ENCODE measurements at regions not wholly inside any gene's neighbourhood (a gene's known extent, or its start where the extent isn't known, plus 50 kb on each side); places are given as distances from the start of the nearest gene placed in this dataset.
"Not testable (repeated sequence)": the region's sequence is repeated elsewhere in the genome, so short reads cannot be mapped to it uniquely, and the experiment has no call there.

DNA sequence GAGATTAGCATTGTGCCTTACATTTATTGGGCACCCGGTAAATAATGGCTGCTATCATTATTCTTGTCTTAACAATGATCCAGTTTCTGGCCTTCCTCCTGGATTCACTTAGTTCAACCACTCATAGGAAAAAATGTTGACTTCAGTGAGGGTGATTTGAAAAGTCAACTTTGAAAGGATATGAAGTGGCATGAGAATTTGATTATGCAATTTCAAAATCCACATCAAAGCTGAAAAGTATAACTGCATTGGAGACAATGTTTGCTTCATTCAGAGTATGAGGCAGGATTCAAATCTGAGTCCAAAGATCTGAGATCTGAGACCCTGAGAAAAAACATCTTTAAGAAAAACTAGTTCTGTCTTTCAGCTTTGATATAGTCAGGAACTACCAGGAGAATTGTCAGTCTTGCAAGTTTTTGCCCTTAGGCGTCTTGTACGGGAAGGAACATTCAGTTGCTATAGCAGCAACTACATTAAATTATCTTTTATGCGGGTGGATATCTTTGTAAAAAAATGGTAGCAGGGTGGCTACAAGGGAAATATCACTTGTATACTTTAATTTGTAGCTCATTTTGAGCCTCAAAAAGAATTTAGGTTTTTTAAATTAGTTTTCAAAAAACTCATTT is 587.5 kb upstream of the LCORL start:
- DNase-seq (ENCODE audit: low read depth, low spot score) = no peak

DNA sequence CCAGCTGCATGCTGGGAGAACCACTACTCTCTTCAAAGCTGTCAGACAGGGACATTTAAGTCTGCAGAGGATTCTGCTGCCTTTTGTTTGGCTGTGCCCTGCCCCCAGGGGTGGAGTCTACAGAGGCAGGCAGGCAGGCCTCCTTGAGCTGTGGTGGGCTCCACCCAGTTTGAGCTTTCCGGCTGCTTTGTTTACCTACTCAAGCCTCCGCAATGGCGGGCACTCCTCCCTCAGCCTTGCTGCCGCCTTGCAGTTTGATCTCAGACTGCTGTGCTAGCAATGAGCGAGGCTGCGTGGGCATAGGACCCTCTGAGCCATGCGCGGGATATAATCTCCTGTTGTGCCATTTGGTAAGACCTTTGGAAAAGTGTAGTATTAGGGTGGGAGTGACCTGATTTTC is 581.1 kb upstream of the LCORL start:
- not testable (repeated sequence) for DNase-seq (ENCODE audit: low read depth, low spot score)

DNA sequence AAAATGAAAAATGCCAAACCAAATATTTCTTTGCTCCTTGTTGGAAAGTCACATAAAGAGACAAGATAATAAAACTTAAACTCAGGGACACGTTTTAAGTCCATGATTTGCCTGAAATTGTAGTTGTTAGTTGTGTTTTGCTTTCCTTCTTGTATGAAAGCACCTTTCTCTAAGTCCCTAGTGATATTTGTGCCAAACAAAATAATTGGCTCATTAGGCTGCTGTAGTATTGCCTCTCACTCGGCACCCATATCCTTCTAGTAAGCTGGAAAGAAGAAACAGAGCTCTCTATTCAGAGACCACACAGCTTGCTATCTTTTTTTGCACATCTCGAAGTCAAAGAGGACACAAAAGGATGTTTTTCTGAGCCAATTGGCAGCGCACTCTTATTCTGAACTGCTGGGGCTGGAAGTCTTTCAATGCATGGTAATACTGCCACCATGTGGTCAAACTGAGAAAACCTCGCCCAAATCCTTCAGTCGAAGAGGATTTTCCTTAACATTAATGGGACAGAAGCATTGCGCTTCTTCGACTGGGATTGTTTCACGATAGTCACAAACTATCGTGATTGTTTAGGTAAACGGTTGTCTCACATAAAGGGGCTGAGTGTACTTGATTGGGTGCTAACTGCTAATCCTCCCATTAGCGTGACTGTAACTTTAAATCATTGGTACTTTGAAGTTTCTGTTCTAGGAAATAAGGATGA is 571.9 kb upstream of the LCORL start:
- DNase-seq (ENCODE audit: low read depth, low spot score) = peak; percentile 83

DNA sequence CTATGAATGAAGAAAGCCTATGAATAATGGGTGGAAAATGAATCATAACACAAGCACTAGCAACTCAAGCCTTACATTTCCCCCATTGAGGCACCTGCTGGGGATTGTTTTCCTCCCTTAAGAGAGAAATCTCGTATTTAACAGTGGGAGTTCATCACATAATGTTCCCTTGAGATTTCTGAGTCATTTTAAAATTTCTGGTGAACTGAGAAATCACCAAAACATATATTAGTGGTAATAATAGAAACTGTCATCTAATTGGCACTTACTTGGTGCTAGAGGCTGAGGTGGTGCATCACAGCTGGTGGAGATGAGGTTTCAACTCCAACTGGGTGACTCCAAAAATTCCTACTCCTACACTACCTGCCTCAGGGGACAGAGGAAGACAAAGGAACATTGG is 561.3 kb upstream of the LCORL start:
- DNase-seq (ENCODE audit: low read depth, low spot score) = no peak

DNA sequence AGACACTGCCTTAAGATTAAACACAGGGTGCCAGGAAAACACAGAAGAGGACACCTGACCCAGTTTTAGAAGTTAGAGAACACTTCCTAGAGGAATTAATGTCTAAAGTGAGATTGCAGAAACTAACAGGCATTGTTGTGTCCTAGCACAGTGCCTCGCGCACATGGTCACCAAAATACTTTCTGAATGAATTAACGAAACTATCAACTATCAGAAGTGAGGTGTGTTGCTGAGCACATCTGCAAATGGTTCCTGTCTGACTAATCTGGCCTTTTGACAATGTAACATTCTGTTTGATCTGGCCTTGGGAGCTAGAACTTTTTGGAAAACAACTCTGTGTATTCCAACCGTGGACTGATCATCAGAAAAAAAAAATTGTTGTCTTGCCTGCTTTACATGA is 556.8 kb upstream of the LCORL start:
- DNase-seq (ENCODE audit: low read depth, low spot score) = no peak

DNA sequence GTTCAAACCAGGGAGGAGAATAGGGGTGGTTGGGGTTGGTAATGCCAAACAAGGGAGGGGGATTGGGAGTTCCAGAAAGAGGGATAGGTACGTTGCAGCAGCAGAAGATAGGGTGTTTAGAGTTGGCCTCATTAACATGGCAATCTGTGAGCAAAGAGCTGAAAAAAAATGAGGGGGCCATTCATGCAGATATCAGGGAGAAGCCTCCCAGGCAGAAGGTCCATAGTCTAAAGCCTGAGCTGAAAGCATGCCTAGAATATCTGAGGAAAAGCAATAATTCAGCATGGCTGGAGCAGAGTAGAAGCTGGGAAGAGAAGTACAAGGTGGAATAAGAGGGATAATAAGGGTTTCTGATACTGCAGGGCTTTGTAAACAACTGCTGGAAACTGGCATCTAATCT is 550.9 kb upstream of the LCORL start:
- no peak for DNase-seq (ENCODE audit: low read depth, low spot score)

DNA sequence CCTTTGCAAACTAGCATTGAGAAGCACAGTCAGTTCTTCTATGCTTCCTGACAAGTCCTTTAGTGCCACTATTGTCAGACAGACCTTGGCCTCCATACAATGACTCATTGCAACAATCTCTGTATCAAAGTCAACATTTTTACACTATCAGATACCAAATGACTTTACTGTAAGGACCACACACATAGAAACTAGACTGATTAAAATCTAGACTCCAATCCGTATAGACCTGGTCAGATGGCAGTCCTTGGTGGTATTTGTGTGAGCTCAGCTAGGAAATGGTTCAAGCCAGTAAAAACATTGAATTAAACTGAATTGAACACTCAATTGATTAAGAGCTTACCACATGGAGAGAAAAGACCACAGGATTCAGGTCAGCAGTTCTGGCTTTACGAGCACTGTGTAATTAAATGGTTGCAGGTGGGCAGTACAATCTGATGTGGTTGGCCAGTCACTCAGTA is 549.8 kb upstream of the LCORL start:
- peak; percentile 7 for DNase-seq (ENCODE audit: low read depth, low spot score)

DNA sequence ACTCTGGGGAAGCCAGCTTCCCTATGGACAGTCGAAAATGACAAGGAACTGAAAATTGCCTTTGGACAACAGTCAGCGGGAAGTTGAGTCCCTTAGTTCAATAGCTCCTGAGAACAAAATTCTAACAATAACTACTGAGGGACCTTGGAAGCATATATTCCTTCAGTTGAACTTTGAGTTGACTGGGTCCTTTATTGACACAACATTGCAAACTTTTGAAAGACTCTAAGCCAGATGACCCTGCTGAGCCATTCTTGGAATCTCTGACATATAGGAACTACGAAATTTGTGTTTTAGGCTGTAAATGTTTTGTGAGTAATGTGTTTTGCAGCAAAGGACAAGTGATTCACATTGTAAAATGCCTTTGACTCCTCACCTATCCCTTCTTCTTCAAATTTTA is 548.8 kb upstream of the LCORL start:
- no peak for DNase-seq (ENCODE audit: low read depth, low spot score)

DNA sequence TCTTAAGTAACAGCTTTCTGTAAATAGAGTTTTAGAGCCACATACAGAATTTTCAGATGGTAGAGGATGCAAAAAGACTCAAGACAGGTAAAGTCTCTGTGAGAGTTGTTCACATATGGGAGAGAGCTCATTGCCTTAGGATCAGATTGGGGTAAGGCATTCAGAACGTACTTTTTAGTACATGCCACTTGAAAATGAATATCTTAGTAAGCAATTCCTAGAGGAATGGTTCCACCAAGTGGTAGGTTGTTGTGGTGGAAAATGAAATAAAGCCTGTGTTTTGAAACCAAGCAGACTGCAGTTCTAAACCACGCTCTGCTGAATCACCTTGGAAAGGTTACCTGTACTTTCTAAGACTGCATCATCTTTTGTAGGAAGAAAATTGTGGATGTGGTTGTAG is 547.0 kb upstream of the LCORL start:
- peak; percentile 37 for DNase-seq (ENCODE audit: low read depth, low spot score)

DNA sequence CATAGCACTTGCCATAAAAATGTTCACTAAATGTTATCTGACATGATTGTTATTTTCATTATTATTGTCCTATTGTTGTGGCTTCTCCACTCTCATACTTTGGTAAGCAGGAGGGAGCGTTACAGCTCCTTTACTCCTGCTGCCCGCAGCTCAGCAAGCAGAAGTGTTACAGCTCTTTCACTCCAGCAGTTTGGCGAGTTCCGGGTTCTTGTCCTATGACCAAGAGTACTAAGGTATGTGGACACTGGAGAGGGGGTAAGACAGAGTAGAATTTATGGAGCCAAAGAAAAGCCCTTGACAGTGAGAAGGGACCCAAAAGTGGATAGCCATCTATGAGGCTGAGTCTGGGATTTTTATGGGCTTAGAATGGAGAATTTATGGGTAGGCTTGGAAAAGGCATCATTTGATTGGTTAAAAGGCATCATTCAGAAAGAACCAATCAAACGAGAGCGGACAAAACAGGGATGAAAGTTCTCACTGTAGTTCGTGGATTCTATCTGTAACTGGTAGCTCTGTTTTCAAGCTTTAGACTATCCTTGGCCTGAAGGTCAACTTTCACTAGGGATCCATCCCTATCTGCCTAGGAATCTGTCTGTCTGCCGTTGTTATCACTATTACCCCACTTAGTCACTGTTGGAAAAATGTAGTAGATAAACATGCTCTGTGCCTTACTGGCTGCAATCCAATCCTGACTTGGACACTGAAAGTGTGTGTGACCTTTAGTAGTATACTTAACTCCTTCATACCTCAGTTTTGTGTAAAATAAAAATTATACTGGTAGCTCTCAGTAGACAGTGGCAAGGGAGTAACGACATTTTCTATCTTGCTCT is 545.6 kb upstream of the LCORL start:
- DNase-seq (ENCODE audit: low read depth, low spot score) = no peak

DNA sequence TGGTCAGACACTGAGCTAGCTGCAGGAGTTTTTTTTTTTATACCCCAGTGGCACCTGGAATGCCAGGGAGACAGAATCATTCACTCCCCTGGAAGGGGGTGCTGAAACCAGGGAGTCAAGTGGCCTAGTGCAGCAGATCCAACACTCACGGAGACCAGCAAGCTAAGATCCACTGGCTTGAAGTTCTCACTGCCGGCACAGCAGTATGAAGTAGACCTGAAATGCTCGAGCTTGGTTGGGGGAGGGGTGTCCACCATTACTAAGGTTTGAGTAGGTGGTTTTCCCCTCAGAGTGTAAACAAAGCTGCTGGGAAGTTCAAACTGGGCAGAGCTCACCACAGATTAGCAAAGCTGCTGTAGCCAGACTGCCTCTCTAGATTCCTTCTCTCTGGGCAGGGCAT is 537.9 kb upstream of the LCORL start:
- DNase-seq (ENCODE audit: low read depth, low spot score) = no peak

DNA sequence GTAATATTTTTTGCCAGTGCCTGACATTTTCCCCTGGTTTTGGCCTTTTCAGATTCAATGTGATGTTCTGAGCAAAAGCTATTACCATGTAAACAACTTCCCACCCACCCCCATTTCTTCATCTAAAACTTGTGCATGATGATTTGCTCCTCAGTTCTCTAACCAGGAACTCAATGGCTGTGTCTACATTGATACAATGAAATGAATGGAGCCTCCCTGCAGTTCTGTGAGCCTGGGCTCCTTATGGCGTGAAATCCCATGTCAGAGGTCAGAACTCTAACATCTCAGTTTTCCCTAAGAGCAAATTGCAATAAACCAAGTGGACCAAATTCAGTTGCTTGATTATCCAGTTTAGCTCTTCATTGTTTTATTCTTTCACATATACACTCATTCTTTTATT is 534.8 kb upstream of the LCORL start:
- DNase-seq (ENCODE audit: low read depth, low spot score) = no peak

DNA sequence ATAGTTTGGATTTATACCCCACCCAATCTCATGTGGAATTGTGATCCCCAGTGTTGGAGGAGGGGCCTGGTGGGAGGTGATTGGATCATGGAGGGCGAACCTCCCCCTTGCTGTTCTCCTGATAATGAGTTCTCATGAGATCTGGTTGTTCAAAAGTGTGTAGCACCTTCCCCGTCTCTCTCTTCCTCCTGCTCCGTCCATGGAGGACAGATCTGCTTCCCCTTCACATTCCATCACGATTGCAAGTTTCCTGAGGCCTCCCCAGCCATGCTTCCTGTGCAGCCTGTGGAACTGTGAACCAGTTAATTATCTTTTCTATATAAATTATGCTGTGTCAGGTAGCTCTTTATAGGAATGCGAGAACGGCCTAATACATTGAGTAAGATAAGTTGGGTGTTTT is 518.8 kb upstream of the LCORL start:
- DNase-seq (ENCODE audit: low read depth, low spot score) = no peak

DNA sequence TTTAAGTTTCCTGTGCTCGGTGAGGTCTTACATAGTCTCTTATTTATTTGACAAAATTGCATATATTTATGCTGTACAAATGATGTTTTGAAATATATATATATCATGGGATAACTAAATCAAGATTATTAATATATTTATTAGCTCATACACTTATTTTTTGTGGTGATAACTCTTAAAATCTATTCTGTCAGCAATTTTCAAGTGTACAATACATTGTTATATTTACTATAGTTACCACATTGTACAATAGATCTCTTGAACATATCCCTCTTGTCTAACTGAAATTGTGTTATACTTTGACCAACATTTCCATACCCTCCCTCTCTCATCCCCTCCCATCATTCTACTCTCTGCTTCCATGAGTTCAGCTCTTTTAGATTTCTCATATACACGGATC is 516.6 kb upstream of the LCORL start:
- DNase-seq (ENCODE audit: low read depth, low spot score) = no peak

DNA sequence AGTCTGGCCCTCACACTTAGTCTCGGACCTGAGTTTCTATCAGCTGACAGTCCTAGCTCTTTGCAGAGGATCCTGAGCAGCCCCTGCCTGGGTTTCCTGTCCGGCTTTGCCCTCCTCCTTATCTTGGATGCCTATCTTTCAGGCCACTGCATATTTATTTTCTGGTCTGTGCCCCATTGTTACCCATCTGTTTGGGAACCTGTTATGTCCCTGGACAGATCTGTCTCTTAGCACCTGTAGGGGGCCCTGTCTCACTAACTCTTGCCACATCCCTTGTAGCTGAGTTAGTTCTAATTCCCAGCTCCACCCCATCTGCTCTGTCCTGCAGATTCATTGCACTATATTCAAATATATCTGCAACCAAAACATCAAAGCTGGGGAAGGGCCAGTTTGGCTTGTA is 514.9 kb upstream of the LCORL start:
- DNase-seq (ENCODE audit: low read depth, low spot score) = no peak

DNA sequence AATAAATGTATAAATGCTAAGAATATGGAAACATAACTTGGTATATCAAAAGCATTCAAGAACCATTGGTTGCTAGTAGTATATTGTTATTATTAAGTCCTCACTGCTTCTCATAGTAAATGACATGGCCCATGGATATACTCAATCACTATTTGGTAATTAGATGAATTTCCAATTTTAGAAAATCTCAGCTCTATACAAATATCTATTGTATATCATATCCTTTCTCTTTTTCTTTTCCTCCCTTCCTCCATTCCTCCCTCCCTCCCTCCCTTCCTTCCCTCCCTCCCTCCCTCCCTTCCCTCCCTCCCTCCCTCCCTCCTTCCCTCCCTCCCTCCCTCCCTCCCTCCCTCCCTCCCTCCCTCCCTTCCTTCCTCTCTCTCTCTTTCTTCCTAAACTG is 514.4 kb upstream of the LCORL start:
- no peak for DNase-seq (ENCODE audit: low read depth, low spot score)

DNA sequence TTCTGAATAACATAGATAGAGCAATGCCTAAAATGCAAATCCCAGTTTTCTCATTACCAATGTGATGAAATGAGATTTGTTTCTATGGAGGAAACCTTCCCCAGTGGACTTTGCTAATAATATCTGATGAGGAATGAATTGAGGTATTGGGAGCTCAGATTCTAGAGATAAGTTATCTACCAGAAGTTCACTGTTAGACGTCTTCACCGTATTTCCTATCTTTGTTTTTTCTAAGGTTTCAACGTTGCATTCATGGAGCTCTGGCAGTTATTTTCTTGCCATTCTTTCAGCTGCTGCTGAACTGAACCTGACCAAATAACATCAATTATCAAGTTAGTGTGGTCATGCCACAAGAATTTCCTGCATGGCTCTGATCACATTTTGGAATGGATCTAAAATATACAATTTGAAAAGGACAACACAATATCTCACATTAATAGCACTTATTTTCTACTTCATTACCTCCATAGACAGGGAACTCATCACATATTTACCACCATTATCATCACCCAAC is 511.8 kb upstream of the LCORL start:
- peak; percentile 13 for DNase-seq (ENCODE audit: low read depth, low spot score)

DNA sequence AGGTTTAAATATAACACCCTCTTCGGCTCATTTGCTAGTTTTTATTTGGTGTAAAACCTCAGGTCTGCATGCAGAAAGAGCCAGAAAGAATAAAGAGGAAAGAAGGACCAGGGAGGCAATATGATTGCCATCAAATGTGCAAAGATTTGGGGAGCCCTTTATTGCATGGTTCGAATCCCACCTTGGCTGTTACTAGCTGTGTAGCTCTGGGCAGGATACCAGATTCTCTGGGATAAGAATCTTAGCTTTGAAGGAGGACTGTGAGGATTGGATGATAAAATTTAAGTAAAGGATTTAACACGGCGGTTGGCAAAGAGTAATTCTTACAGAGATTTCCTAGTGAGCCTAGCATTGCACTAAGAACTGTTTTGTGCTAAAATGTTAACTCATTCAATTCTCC is 510.2 kb upstream of the LCORL start:
- no peak for DNase-seq (ENCODE audit: low read depth, low spot score)

DNA sequence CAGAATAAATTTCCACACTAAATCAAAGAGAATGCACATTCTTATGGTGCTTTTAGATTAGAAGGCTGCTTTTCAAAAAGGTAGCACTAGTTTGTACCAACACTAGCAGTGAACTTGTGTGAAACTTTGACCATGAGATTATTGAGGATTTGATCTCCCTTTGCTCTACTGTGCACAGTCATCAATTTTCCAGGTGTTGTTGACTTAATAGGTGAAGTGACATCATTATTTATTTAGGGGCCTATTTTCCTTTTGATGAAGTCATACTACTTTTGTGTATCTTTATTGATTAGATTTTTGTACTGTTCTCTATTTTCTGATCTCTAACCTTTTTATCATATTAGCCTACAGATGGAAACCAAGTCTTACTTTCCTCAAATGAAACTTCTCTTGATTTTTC is 507.9 kb upstream of the LCORL start:
- DNase-seq (ENCODE audit: low read depth, low spot score) = no peak

DNA sequence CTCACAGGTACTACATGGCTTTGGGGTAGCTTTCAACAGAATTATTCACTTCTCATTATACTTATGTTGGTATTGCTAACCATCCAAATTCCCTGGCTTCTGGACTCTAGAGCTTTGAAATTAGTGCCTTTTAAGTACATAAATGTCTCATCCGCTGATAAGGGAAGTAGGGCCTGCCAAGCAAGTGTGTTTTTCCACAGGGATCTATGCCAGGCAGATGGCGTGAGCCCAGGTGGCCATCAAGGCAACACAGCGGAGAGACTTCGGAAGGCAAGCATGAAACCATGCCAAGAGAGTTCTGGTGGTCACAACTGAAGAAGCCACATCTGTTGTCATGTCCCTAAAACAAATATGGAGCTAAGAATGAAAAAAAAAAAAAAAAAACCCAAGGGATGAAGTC is 503.1 kb upstream of the LCORL start:
- DNase-seq (ENCODE audit: low read depth, low spot score) = no peak

DNA sequence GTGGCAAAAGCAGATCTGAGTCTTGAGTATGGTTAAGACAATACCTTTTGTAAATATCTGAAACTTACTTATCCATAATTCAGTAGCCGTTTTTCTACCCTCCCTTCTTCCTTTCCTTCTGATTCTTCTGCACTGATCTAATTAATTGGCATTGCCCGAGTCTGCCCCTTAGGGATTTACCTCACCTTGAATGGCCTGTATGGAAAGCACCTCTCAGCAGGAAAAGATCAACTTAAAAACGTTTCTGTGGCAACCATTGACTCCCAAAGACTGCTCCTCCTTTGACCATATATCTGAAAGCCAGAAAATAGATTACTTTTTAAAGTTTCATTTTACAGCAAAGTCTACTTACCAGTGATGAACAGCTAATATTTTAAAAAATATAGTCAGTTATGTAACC is 496.5 kb upstream of the LCORL start:
- DNase-seq (ENCODE audit: low read depth, low spot score) = no peak

DNA sequence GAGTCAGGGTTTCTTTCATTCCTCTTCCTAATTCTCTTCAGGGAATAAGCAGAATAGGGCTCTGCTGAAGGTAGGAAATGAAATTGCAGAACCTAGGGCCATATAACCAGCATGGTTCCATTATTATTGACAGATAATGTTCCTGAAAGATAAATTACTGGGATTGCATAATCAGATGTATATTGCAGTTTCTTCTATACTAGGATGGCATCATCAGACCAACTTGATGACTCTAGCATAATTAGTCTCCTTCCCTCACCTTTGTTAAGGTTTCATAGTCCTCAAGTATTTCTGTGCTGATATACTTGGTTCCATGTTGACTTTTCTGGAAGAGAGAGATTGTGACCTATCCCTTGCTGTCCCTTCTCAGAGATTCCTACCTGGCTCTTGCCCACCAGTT is 492.3 kb upstream of the LCORL start:
- DNase-seq (ENCODE audit: low read depth, low spot score) = no peak

DNA sequence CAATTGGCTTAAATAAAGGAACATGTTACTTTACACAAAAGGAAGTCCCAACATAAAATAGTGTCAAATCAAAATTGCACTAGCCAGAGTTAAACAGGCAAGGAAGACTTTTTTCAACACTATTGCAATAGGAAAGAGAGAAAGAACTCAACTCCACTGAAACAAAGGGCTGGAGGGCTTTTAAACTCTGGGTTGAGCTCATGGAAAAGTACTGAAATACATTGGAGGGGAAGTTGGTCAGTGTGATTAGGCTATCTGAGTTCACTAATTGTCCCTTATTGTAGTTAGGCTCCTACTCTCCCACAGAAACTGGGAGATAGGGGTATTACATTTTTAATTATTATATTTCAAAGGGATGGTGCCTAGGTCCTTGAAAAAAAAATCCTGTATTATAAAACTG is 491.2 kb upstream of the LCORL start:
- DNase-seq (ENCODE audit: low read depth, low spot score) = no peak

All from astrocyte of the hippocampus (primary cell).